Prostate gland (tissue), 2 donors: ENCODE measurements at regions not wholly inside any gene's neighbourhood (a gene's known extent, or its start where the extent isn't known, plus 50 kb on each side); places are given as distances from the start of the nearest gene placed in this dataset.

Source experiments
- CTCF ChIP-seq, 4 experiments: fragments of 200-600 bp in 2 of 4; fragments of 450-650 bp in 2 of 4; sonication (generic) in 2 of 4; IDR thresholded peaks; 1 replicate in 3 of 4; 2 replicates in 1 of 4; pipeline ENCODE4 v1.5.1; 2016 to 2019; ENCODE audit warnings: antibody characterized with exemption in 4 of 4, mild to moderate bottlenecking in 2 of 4, moderate library complexity in 2 of 4
- POLR2A ChIP-seq: fragments of 450-650 bp; IDR thresholded peaks from one replicate; pipeline ENCODE4 v1.6.1; 2016; ENCODE audit warnings: antibody characterized with exemption, mild to moderate bottlenecking

DNA sequence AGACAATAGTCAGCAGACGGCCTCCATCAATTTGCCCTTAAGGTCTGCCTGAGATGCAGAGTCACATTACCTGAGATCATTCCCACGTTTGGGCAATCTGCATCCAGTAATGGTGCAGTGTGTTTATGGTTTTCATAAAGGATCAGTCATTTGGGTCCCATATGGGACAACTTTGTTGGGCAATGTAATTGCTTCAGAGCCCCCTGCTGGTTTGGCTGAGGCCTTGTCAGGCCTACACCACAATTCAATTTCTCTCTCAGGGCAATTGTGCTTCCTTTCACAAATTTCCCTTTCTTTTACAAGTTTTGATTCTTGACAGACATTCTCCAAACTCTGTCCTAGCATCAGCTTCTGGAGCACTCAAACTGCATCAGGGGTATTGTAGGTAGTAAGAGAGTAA is 191.2 kb upstream of the SSTR1 start:
- TF ChIP-seq CTCF (IDR thresholded peaks at IDR 0.05) = no peak
- TF ChIP-seq POLR2A = no peak
